HPDE6-E6E7 (cell line): ENCODE measurements at regions not wholly inside any gene's neighbourhood (a gene's known extent, or its start where the extent isn't known, plus 50 kb on each side); places are given as distances from the start of the nearest gene placed in this dataset.
"Not testable (repeated sequence)": the region's sequence is repeated elsewhere in the genome, so short reads cannot be mapped to it uniquely, and the experiment has no call there.

ENCODE experiments used
- DNase-seq: peaks from one replicate; pipeline ENCODE4 v3.0.0; 2011; ENCODE audit warnings: missing footprints; ENCODE audit errors: extremely low spot score

DNA sequence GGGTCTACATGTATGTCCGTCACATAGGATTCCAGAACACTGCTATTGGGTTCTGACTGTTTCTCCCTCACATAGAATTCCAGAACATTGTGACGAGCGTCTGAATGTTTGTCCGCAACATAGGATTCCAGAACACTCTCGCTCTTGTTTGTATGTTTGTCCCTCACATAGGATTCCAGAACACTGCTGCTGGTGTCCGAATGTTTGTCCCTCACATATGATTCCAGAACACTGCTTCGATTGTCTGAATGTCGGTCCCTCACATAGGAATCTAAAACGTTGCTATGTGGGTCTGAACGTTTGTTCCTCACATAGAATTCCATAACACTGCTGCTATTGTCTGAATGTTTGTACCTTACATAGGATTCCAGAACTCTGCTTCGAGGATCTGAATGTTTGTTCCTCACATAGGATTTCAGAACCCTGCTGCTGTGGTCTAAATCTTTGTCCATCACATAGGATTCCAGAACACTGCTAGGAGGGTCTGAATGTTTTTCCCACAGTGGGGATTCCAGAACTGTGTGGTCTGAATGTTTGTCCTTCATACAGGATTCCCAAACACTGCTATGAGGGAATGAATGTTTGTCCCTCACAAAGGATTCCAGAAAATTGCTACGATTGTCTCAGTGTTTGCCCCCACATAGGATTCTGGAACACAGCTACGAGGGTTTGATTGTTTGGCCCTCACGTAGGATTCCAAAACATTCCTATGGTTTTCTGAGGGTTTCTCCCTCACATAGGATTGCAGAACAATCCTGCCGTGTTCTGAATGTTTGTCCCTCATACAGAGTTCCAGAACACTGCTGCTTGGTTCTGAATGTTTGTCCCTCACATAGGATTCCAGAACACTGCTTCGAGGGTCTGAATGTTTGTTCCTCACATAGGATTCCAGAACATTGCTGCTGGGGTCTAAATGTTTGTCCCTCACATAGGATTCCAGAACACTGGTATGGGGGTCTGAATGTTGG is 220.5 kb downstream of the FOXD4L6 start:
- DNase-seq = no peak

DNA sequence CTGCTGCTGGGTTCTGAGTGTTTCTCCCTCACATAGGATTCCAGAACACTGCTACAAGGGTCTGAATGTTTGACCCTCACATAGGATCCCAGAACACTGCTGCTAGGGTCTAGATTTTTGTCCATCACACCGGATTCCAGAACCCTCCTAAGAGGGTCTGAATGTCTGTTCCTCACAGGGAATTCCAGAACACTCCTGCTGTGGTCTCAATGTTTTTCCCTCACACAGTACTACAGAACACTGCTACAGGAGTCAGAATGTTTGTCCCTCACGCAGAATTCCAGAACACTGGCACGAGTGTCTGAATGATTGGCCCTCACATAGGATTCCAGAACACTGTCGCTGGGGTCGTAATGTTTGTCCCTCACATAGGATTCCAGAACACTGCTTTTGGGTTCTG is 221.6 kb downstream of the FOXD4L6 start:
- DNase-seq = not testable (repeated sequence)

DNA sequence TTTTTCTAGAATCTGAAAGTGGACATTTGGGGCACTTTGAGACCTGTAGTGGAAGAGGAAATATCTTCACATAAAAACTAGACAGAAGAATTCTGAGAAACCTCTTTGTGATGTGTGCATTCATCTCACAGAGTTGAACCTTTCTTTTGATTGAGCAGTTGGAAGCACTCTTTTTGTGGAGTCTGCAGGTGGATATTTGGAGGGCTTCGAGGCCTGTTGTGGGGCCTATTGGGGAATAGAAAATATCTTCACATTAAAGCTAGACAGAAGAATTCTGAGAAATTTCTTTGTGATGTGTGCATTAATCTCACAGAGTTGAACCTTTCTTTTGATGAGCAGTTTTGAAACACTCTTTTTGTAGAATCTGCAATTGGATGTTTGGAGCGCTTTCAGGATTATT is 236.2 kb downstream of the FOXD4L6 start:
- not testable (repeated sequence) for DNase-seq

DNA sequence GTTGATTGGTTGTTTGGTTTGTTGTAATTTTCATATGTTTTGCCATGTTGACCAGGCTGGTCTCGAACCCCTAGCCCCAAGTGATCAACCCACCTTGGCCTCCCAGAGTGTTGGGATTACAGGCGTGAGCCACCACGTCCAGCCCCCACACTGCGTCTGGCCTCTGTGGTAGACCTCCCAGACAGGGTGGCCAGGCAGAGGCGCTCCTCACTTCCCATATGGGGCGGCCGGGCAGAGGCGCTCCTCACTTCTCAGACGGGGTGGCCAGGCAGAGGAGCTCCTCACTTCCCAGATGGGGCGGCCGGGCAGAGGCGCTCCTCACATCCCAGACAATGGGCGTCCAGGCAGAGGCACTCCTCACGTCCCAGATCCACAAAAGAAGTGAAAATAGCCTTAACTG is 242.6 kb downstream of the FOXD4L6 start:
- not testable (repeated sequence) for DNase-seq

DNA sequence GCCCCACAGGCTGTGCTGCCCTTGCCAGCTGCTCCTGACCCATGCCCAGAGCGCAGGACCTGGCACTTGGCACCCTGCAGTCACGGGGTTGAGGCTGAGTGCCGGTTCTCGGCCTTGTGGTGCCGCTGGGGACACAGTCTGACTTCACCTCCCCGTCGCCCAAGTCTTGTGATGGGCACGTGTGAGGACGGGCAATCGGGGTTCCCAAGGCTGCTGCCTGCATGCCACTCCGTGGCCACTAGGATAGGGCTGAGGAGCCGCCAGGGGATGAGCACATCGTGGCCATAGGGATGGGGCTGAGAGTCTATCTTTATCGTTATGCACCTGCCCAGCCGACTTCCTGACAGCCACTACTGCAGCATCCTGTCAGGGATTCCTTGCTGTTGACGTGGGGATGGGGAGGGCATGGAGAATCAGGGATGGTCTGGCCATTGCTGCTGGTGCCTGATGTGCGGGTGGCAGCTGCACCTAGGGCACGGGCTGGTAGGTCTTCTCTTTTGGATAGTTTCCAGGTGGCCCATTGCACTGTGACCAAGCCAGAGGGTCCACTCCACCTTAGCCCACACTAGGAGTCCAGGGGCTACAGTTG is 243.5 kb downstream of the FOXD4L6 start:
- not testable (repeated sequence) for DNase-seq

DNA sequence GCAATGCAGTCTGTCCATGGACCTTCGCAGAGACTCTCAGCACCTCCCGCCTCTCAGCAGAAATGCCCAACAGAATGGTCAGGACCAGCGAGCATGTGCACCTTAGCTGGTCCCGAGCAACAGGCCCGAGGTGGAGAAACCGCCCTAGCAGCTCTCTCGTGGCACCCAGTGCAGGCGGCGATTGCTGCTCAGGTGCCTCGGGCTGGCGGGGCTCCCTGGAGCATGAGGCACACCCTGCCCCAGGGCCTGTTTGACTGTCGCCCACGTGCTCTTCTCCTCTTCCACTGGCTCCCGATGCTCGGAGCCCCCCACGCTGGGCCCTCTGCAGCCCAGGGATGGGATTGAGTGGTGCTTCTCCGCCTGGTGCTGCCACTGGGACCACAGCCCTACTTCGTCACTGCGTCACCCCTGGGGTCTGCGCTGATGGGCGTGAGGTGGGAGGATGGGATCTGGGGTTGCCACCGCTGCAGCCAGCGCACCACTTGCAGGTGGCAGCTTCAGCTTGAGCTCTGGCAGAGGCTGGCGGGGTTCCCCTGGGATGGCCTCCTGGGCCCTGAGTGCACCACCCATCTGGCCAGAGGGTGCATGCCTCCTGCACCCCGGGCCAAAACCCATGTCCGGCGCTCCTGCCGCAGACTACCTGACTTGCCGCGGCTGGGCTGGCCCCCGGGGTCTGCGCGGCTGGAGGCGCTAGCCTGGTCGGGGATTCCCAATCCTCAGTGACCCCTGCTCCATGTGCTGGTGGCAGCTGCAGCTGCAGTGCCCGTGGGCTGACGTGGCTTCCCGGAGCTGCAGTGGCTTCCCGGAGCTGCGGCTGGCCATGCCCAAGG is 244.2 kb downstream of the FOXD4L6 start:
- DNase-seq = no peak

DNA sequence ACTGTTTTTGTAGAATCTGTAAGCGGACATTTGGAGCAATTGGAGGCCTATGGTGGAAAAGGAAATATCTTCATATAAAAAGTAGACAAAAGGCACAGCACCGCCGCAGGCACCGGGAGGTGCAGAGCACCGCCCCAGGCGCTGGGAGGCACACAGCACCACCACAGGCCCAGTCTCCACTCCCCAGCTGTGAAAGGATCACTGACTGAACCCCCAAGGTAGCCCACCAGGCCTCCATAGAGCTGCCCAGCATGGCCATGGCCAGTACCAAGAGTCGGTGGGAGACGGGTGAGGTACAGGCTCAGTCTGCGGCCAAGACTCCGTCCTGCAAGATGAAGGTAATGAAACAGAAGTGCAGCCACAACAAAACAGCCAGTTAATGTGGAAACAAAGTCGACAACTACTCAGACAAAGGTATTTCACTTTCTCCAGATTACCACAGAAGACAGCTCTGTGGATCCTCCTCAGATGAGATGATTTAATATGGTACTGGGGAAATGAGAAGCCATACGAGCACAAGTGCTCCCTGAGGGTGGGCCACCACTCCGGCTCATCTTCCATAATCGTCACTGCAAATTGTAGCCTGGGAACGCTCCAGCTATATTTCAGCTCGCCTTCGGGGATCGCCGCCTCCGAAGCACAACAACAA is 244.9 kb downstream of the FOXD4L6 start:
- DNase-seq = not testable (repeated sequence)

DNA sequence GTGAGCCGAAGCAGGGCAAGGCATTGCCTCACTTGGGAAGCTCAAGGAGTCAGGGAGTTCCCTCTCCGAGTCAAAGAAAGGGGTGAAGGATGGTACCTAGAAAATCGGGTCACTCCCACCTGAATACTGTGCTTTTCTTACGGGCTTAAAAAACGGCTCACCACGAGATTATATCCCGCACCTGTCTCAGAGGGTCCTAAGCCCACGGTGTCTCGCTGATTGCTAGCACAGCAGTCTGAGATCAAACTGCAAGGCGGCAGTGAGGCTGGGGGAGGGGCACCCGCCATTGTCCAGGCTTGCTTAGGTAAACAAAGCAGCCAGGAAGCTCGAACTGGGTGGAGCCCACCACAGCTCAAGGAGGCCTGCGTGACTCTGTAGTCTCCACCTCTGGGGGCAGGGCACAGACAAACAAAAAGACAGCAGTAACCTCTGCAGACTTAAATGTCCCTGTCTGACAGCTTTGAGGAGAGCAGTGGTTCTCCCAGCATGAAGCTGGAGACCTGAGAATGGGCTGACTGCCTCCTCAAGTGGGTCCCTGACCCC is 254.7 kb downstream of the FOXD4L6 start:
- DNase-seq = not testable (repeated sequence)

DNA sequence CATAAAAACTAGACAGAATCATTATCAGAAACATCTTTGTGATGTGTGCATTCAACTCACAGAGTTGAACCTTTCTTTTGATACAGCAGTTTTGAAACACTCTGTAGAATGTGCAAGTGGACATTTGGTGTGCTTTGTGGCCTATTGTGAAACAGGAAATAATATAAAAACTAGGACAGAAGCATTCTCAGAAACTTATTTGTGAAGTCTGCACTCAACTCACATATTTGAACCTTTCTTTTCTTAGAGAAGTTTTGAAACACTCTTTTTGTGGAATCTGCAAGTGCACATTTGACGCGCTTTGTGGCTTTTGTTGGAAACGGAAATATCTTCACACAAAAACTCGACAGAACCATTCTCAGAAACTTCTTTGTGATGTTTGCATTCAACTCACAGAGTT is 260.0 kb downstream of the FOXD4L6 start:
- DNase-seq = not testable (repeated sequence)
